Stimulated activated CD8-positive, alpha-beta memory T cell treated with anti-CD3 and anti-CD28 coated beads, Interleukin-15, amount 100 ng/mL, for 4 hours (primary cell): ENCODE measurements at regions not wholly inside any gene's neighbourhood (a gene's known extent, or its start where the extent isn't known, plus 50 kb on each side); places are given as distances from the start of the nearest gene placed in this dataset.

Source experiments
- DNase-seq, 2 donors: peaks; one replicate each; pipeline ENCODE4 v3.0.0-alpha.2; 2020; ENCODE audit warnings: low read depth in 2 of 2

- no peak for DNase-seq
These were observed 106.5 kb upstream of the DRD2 start for GRCh38 chr11:113581713-113582112.

GRCh38 chr11:113579292-113579940, 104.2 kb upstream of the DRD2 start:
- DNase-seq = no peak

GRCh38 chr11:113578715-113579250, 103.6 kb upstream of the DRD2 start:
- no peak for DNase-seq

- no peak for DNase-seq
These were observed 102.8 kb upstream of the DRD2 start for GRCh38 chr11:113578033-113578380.

- DNase-seq = no peak
These were observed 102.3 kb upstream of the DRD2 start for GRCh38 chr11:113577356-113578032.

DNA sequence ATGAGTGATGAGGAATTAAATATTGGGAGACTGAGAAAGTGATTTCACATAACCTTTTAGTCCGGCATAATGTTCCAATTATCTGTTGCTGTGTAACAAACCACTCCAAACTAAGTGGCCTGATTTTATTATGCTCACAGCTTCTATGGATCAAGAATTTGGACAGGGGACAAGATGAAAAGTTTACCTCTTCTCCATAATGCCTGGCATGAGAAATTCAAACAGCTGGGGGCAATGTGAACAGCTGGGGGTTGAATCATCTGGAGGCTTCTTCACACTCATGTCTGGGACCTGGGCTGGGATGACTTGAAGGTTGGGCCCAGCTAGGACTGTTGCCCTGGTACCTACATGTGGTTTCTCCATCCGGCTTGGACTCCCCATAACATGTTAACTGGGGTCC, 99.4 kb upstream of the DRD2 start:
- no peak for DNase-seq

- DNase-seq = no peak
These were observed 99.0 kb upstream of the DRD2 start for GRCh38 chr11:113574171-113574570.

- DNase-seq = no peak
These were observed 97.0 kb upstream of the DRD2 start for GRCh38 chr11:113572136-113572735.

DNA sequence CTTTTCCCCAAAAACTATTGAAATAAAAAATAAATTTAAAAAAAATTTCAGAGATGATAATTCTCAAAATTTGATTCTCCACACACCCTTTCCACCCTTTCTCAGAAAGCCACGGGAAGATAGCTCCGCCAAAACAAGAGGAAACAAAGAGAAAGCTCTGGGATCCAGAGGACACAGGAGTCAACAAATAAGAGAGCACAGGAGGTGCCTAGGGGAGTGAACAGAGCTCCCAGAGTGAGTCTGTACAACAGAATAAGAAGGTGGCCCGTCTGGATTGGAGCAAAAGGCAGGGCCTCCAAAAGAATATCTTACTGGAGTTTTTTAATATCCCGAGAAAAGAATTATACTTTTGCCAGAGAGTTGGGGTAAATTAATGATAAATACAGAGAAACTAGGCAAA, 96.3 kb upstream of the DRD2 start:
- no peak for DNase-seq

DNA sequence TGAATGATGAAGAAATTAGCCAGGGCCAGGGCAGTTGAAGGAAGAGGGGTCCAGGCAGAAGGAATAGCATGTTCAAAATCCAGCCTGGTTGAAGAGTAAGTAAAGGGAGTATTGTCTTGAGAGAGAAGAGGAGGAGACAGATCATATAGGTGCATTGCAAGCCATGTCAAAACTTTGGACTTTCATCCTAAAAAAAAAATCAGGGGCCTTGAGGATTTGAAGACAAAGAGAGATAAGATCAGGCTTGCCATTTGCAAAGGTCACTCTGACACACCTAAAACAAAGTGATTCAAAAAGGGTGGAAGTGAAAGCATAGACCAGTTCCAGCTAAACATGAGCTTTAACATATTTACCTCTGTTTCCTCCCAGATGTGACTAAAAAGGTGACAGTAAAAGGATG, 95.7 kb upstream of the DRD2 start:
- no peak for DNase-seq

DNA sequence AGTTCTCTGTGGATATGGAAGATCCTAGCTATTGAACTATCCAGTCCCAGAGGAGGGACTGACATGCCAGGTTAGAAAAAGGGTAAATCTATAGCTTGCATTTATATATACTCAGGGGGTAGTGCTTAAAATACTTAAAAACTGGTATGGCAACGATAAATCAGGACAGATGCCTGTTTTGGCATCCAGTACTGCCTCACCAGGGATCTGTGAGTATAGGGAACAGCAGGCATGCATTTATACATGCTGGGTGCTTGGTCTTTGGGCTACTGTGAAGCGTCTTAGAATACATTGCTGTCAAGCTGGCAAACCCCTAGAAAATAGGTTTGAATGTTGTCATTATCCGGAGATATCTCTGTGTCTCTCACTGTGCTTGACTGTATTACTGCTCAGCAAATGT, 94.2 kb upstream of the DRD2 start:
- no peak for DNase-seq

DNA sequence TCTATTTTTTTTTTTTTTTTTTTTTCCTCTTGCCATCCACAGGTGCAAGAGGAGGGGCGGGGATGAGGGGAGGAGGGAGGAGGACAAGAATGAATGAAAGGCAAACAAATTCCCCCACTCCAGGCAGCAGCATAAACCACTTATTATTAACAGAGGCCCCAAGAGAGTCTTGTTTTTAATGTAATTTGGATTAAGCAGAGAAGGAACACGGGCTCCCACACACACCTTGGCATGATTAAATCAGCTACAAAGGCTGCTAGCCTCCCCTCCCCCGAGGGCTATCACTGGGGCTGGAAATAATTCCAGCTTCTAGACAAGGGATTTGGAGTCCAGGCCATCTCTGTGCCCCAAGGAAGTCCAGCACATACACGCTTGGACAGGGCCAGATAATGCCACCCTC, 93.4 kb upstream of the DRD2 start:
- no peak for DNase-seq

- DNase-seq = no peak
These were observed 92.8 kb upstream of the DRD2 start for GRCh38 chr11:113567867-113568544.

- DNase-seq = no peak
These were observed 91.9 kb upstream of the DRD2 start for GRCh38 chr11:113567097-113567496.

GRCh38 chr11:113564527-113565130, 89.4 kb upstream of the DRD2 start:
- no peak for DNase-seq

GRCh38 chr11:113563766-113564526, 88.7 kb upstream of the DRD2 start:
- DNase-seq = no peak

GRCh38 chr11:113562981-113563461, 87.8 kb upstream of the DRD2 start:
- no peak for DNase-seq

DNA sequence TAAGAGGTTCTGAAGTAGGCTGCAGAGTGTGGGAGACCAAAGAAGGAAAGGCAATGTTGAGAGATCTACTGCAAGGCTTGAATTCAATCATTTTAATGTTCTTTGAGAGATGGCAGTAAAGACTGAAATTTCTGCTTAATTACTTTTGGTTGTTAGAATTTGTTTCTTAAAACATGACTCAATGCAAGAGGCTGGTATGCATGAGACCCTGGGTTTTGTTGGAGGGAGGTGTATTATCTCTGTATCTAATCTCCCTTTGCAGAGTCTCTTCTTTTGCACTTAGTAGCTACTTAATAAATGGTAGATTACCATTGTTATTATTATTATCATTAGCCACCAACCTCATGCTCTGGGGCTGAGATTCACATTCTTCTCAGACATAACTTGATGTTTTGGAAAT, 87.4 kb upstream of the DRD2 start:
- no peak for DNase-seq

DNA sequence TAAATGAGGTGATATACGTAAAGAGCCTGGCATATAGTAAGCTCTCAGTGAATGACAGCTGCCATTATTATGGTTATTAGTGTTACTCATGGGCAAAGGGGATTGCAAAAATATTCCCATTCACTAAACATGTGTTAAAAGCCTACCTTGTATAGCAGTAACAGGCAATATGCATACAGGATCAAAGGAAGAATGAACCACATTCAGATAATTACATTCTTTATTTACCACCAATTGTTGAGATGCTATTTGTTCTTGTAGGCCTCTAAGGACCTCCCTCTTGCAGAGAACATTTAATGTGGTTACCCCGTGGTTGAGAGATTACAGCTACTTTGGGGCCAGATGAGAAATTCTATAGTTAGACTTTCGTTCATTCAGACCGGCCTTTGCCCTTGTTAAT, 82.7 kb upstream of the DRD2 start:
- DNase-seq = no peak

DNA sequence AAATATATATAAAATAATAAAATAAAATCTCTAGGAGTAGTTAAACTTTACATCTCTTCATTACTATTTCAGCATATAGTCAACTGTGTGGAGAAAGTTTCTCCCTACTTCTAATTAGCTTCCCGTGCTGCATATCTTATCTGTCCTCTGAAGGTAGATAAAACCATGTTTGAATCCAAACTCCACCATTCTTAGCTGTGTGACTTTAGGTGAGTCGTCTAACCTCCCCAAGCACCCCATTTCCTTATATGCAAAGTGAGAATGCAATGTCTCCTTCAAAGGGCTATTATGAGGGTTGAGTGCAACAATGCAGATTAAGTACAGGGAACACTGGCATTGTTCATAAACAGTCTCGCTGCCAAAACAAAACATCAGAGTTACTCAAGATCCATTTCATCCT, 80.8 kb upstream of the DRD2 start:
- DNase-seq = no peak

DNA sequence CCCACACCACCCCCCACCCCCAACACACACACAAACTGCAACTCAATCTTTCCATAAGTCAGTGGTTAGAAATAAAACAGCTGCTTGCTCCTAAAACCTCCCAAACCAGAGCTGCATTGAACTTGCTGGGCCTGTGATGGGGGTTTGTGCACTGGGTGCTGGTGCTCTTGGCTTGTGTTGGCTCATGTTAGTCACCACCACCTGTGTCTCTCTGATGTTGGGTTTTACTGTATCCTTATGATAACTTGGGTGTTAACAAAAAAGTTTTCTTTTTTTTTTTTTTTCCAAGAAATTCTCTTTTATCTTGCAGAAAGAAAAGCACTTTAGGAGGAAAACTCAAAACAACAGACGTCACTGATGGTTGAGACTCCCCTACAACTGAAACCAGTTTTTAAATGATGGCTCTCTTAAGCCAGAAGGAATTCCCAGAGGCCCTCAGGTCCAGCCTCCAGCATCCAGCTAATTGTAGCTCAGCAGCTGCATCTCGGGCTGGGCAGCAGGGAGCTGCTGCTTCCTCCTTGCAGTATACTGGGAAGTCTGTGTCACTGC, 79.9 kb upstream of the DRD2 start:
- no peak for DNase-seq
